ENCODE measurements at regions not wholly inside any gene's neighbourhood (a gene's known extent, or its start where the extent isn't known, plus 50 kb on each side); places are given as distances from the start of the nearest gene placed in this dataset.

DNA sequence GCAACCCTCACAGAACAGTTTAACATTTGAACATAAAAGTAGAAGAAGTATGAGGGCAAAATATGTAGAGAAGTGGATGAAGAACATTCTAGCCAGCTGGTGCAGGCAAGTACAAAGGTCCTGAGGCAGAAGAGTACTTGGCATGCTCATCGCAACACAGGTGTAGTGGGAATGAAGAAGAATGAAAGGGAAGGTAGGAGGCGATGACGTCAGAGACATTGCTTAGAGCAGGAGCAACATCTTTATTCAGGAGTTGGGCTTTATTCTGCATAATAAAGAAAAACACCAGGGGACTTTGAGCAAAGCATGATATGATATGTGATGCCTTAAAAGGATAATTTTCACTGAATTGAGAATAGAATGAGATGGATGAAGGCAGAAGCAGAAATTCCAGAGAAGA is 570.6 kb upstream of the CDH9 start (continued):
- TF ChIP-seq CREB1 (IDR thresholded peaks at IDR 0.05), result no peak
- TF ChIP-seq TAF1 (IDR thresholded peaks at IDR 0.05; ENCODE audit: low read depth, low read length), result no peak
- no peak for TF ChIP-seq EGR1 (IDR thresholded peaks at IDR 0.05; ENCODE audit: borderline replicate concordance, low read depth, low read length)
- no peak for TF ChIP-seq MAX (IDR thresholded peaks at IDR 0.05)
- TF ChIP-seq YY1 (IDR thresholded peaks at IDR 0.05; ENCODE audit: low read depth, low read length), result no peak

Data from H1 (cell line).